Putamen (tissue), 1 donor: ENCODE measurements at regions not wholly inside any gene's neighbourhood (a gene's known extent, or its start where the extent isn't known, plus 50 kb on each side); places are given as distances from the start of the nearest gene placed in this dataset.

Source experiments
- DNase-seq: peaks from one replicate; pipeline ENCODE4 v3.0.0-alpha.2; 2016; ENCODE audit warnings: low spot score

DNA sequence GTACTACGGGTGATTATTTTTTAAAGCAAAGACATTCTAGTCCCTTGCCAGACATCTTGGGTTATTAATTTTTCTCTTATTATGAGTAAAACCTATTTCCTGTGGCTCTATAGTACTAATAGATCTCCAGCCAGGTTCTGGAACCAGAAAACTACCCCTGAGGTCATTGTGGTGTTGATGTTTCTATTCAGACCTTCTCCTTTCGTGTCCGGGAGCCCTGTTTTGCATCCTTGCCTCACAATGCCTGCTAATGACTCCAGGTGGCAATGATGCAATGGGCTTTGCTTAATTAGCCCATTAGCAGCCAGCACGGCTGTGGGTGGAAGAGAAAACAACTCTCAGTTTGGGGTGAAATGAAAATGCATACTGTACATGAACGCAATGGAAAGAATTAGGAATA, 62.9 kb upstream of the ARG1 start:
- no peak for DNase-seq

DNA sequence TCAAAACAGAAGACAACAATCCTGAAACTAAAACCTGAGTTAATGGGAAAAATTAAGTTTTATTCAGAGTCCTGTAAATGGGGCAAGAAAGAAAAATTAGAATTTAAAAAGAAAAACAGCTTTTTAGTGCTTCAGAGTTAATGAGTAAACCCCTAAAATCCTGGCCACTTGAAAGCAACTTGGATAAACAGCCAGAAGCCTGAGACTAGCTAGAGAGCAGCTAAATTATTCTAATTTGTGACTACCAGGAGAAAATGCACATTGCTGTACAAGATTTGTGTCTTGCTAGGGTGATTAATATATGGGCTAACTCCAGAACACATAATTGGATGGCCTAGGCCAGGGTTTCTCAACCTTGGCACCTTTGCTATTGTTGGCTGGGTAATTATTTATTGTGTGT, 62.4 kb upstream of the ARG1 start:
- DNase-seq: no peak

DNA sequence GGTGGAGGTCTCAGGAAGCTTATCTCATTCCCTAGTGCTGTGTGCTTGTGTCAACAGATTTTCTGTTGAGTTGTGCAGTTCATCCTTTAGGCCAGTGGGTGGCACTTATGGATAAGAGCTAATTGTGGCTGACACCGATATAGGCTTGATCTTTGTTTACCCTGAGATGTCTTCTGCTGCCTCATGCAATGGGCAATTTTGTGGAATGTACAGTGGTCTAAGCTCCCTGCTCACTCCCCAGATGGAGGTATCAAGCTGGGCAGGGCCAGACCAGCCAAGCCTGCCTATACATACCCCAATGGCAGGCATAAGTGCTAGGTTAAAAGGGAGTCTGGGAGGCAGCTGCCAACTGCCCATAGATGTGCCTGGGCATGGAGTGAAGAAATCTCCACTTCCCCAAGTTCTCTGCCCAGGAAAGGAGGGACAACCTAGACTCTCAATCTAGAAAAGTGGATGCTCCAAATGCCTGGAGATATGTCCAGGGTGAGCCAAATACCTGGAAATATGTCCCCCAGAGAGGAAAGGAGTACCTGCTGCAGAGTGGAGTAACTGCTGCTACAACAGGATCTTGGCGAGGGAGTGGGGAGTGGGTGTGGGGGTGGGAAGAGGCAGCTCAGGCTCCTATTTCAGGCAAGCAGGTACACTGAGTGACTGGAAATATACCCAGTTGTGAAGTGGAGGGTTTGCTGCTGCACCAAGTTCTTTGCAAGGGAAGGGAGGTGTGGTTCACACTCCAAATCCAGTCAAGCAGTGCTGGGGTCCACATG, 53.2 kb upstream of the ARG1 start:
- DNase-seq: no peak
